H9 (cell line): ENCODE measurements at regions not wholly inside any gene's neighbourhood (a gene's known extent, or its start where the extent isn't known, plus 50 kb on each side); places are given as distances from the start of the nearest gene placed in this dataset.

Experiments
- DNase-seq: peaks from one replicate; pipeline ENCODE4 v3.0.0-alpha.2; 2017
- H2AFZ ChIP-seq: one replicate; pipeline ENCODE4 v1.6.1; 2013; ENCODE audit warnings: mild to moderate bottlenecking, low read length, control low read depth, moderate library complexity
- H2AK5ac ChIP-seq: 2 replicates; pipeline ENCODE4 v1.6.1; 2013; ENCODE audit warnings: low read length, control low read depth, mixed read lengths; ENCODE audit not compliant: insufficient read length
- H2BK120ac ChIP-seq: one replicate; pipeline ENCODE4 v1.6.1; 2013; ENCODE audit warnings: low read depth, mild to moderate bottlenecking, low read length, control low read depth, inconsistent platforms; ENCODE audit not compliant: poor library complexity, severe bottlenecking
- H2BK12ac ChIP-seq: 2 replicates; pipeline ENCODE4 v1.6.1; 2013; ENCODE audit warnings: low read length, control low read depth, mixed read lengths, low read depth; ENCODE audit not compliant: insufficient read length
- H2BK15ac ChIP-seq: 2 replicates; pipeline ENCODE4 v1.6.1; 2013; ENCODE audit warnings: low read depth, low read length, control low read depth
- H2BK20ac ChIP-seq: one replicate; pipeline ENCODE4 v1.6.1; 2013; ENCODE audit warnings: low read depth, mild to moderate bottlenecking, low read length, control low read depth, inconsistent platforms; ENCODE audit not compliant: poor library complexity, severe bottlenecking
- H2BK5ac ChIP-seq: 2 replicates; pipeline ENCODE4 v1.6.1; 2013; ENCODE audit warnings: low read length, control low read depth, mixed read lengths; ENCODE audit not compliant: insufficient read length
- H3K14ac ChIP-seq: 2 replicates; pipeline ENCODE4 v1.6.1; 2013; ENCODE audit warnings: low read length, control low read depth; ENCODE audit not compliant: insufficient read depth
- H3K18ac ChIP-seq: 2 replicates; pipeline ENCODE4 v1.6.1; 2013; ENCODE audit warnings: low read depth, mild to moderate bottlenecking, mixed read lengths, low read length, control low read depth; ENCODE audit not compliant: insufficient read length
- H3K23ac ChIP-seq: 2 replicates; pipeline ENCODE4 v1.6.1; 2013; ENCODE audit warnings: low read length, control low read depth, mixed read lengths, low read depth; ENCODE audit not compliant: insufficient read length
- H3K23me2 ChIP-seq: 2 replicates; pipeline ENCODE4 v1.6.1; 2013; ENCODE audit warnings: low read depth, mild to moderate bottlenecking, mixed read lengths, low read length, control low read depth; ENCODE audit not compliant: insufficient read length, poor library complexity, severe bottlenecking
- H3K27ac ChIP-seq: 2 replicates; pipeline ENCODE4 v1.5.1; 2013; ENCODE audit warnings: low read length, control low read depth, mixed read lengths, low read depth; ENCODE audit not compliant: insufficient read length
- H3K27me3 ChIP-seq: 2 replicates; pipeline ENCODE4 v1.6.1; 2013; ENCODE audit warnings: low read length, control low read depth, inconsistent platforms; ENCODE audit not compliant: insufficient read depth
- H3K4ac ChIP-seq: 2 replicates; pipeline ENCODE4 v1.6.1; 2013; ENCODE audit warnings: low read depth, mild to moderate bottlenecking, control low read depth, inconsistent platforms, low read length, moderate library complexity
- H3K4me1 ChIP-seq: 2 replicates; pipeline ENCODE4 v1.6.1; 2013; ENCODE audit warnings: low read length, control low read depth, inconsistent platforms; ENCODE audit not compliant: insufficient read depth
- H3K4me2 ChIP-seq: 2 replicates; pipeline ENCODE4 v1.6.1; 2013; ENCODE audit warnings: low read length, control low read depth, mixed read lengths; ENCODE audit not compliant: insufficient read length, insufficient read depth
- H3K56ac ChIP-seq: 2 replicates; pipeline ENCODE4 v1.6.1; 2013; ENCODE audit warnings: low read depth, mild to moderate bottlenecking, mixed read lengths, low read length, control low read depth; ENCODE audit not compliant: insufficient read length
- H3K79me1 ChIP-seq: 2 replicates; pipeline ENCODE4 v1.6.1; 2013; ENCODE audit warnings: low read depth, mild to moderate bottlenecking, moderate library complexity, low read length, control low read depth, inconsistent platforms; ENCODE audit not compliant: insufficient read depth, poor library complexity, severe bottlenecking
- H3K79me2 ChIP-seq: 2 replicates; pipeline ENCODE4 v1.6.1; 2013; ENCODE audit warnings: low read length, control low read depth, inconsistent platforms; ENCODE audit not compliant: insufficient read depth
- H3K9ac ChIP-seq: 2 replicates; pipeline ENCODE4 v1.6.1; 2013; ENCODE audit warnings: low read length, control low read depth, mixed read lengths; ENCODE audit not compliant: insufficient read length; ENCODE audit errors: extremely low read depth
- H3K9me3 ChIP-seq: one replicate; pipeline ENCODE4 v1.6.1; 2013; ENCODE audit warnings: low read depth, low read length, inconsistent platforms; ENCODE audit not compliant: control insufficient read depth
- H3T11ph ChIP-seq: one replicate; pipeline ENCODE4 v1.6.1; 2013; ENCODE audit warnings: mild to moderate bottlenecking, low read length, control low read depth, inconsistent platforms
- H4K20me1 ChIP-seq: one replicate; pipeline ENCODE4 v1.6.1; 2013; ENCODE audit not compliant: control insufficient read depth, insufficient read length, insufficient read depth
- H4K5ac ChIP-seq: 2 replicates; pipeline ENCODE4 v1.6.1; 2013; ENCODE audit warnings: low read depth, mild to moderate bottlenecking, mixed read lengths, low read length, control low read depth; ENCODE audit not compliant: insufficient read length
- H4K8ac ChIP-seq: replicated peaks from 2 replicates; pipeline ENCODE4 v1.6.1; 2013; ENCODE audit warnings: low read length, control low read depth, mixed read lengths, low read depth; ENCODE audit not compliant: insufficient read length
- H4K91ac ChIP-seq: 2 replicates; pipeline ENCODE4 v1.6.1; 2013; ENCODE audit warnings: low read depth, mild to moderate bottlenecking, moderate library complexity, mixed read lengths, low read length, control low read depth; ENCODE audit not compliant: insufficient read length
- H3K27ac Mint-ChIP-seq, 3 experiments: 2 replicates in 2 of 3; 3 replicates in 1 of 3; pipeline ENCODE4 v1.8.0; 2020 to 2021; ENCODE audit warnings: mixed read lengths in 3 of 3, mild to moderate bottlenecking in 1 of 3, moderate library complexity in 1 of 3
- H3K27me3 Mint-ChIP-seq: 2 replicates; pipeline ENCODE4 v1.8.0; 2021; ENCODE audit warnings: low read depth, mild to moderate bottlenecking, moderate library complexity, mixed read lengths
- H3K36me3 Mint-ChIP-seq, 3 experiments: 2 replicates in 2 of 3; 3 replicates in 1 of 3; pipeline ENCODE4 v1.8.0; 2020 to 2021; ENCODE audit warnings: low read depth in 3 of 3, mixed read lengths in 3 of 3; ENCODE audit not compliant: insufficient read depth in 1 of 3
- H3K4me1 Mint-ChIP-seq, 2 experiments: 2 replicates each; pipeline ENCODE4 v1.8.0; 2020; ENCODE audit warnings: mixed read lengths in 2 of 2
- H3K4me3 Mint-ChIP-seq, 2 experiments: 2 replicates in 1 of 2; 3 replicates in 1 of 2; pipeline ENCODE4 v1.8.0; 2020 to 2021; ENCODE audit warnings: mild to moderate bottlenecking in 2 of 2, mixed read lengths in 2 of 2, moderate library complexity in 1 of 2
- H3K9me3 Mint-ChIP-seq, 2 experiments: 2 replicates in 1 of 2; 3 replicates in 1 of 2; pipeline ENCODE4 v1.8.0; 2020; ENCODE audit warnings: mild to moderate bottlenecking in 2 of 2, mixed read lengths in 2 of 2, moderate library complexity in 1 of 2
- whole genome bisulfite sequencing: extraction: QIAGEN DNeasy Blood & Tissue Kit; methylation state at CpG from one replicate; pipeline ENCODE4 v1.1.7; 2013; ENCODE audit warnings: missing lambda C conversion rate, low lambda C conversion rate, mixed read lengths; ENCODE audit not compliant: insufficient read length; ENCODE audit errors: extremely low coverage; 5-methylcytosine and 5-hydroxymethylcytosine counted together
- TF ChIP-seq, protein P1 (sequence below): fragments of 200-600 bp; sonication (generic); conservative IDR thresholded peaks from 3 replicates; pipeline ENCODE4 v1.8.0; 2021; ENCODE audit warnings: antibody characterized with exemption, mild to moderate bottlenecking

DNA sequence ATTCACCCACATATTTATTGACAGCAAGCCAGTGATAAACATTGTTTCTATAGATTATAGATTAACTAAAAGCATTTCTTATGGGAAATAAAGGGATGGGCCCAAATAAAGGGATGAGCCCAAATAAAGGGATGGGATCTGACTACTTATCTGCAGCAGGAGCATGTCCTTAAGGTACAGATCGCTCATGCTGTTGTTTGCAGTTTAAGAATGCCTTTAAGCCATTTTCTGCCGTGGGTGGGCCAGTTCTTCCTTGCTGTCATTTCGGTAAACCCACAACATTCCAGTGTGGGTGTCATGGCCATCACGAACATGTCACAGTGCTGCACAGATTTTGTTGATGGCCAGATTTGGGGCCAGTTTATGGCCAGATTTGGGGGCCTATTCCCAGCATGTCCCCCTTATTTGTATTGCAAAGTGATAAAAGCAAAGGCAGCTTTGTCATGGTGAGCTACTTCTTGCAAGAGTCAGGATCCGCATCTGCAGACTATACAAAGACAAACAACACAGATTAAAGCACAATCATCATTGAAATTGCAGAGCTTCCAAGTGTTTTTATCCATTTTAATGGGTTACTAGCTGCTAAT lies 700.7 kb downstream of the LRFN5 start:
- Histone ChIP-seq H3K27ac (no peak overlapping the region), H3T11ph (no peak overlapping the region), H2BK15ac (no peak overlapping the region), H3K9me3 (peaks cover 26% of the 10 kb centered on the region), H3K79me1 (no peaks in the 10 kb centered on the region), H3K56ac (no peak overlapping the region), H2AK5ac (no peak overlapping the region), H4K8ac (no peak overlapping the region), H2AFZ (no peak overlapping the region), H4K5ac (no peak overlapping the region), H4K91ac (no peak overlapping the region), H2BK20ac (no peak overlapping the region), H3K9ac (no peak overlapping the region), H3K18ac (no peak overlapping the region), H4K20me1 (no peaks in the 10 kb centered on the region), H2BK5ac (no peak overlapping the region), H3K79me2 (no peaks in the 10 kb centered on the region), H2BK12ac (no peak overlapping the region), H2BK120ac (no peak overlapping the region), H3K4me2 (no peak overlapping the region), H3K27me3 (no peaks in the 10 kb centered on the region), H3K4me1 (no peaks in the 10 kb centered on the region), H3K14ac (no peak overlapping the region), H3K23ac (no peak overlapping the region), H3K4ac (no peak overlapping the region), H3K23me2 (no peaks in the 10 kb centered on the region)
- H3K27me3 Mint-ChIP-seq = no peaks in the 10 kb centered on the region
- WGBS = no CpG with 5 or more reads among the region's 5 CpGs
- peaks cover 11 to 37% (median 26%) of the 10 kb centered on the region in 3 experiments for H3K36me3 Mint-ChIP-seq
- no peak for DNase-seq
- H3K9me3 Mint-ChIP-seq = peaks cover 49 to 57% of the 10 kb centered on the region in 2 experiments
- no peak overlapping the region for H3K4me3 Mint-ChIP-seq
- H3K4me1 Mint-ChIP-seq = no peaks in the 10 kb centered on the region
- H3K27ac Mint-ChIP-seq = no peak overlapping the region
- TF ChIP-seq, protein P1, sequence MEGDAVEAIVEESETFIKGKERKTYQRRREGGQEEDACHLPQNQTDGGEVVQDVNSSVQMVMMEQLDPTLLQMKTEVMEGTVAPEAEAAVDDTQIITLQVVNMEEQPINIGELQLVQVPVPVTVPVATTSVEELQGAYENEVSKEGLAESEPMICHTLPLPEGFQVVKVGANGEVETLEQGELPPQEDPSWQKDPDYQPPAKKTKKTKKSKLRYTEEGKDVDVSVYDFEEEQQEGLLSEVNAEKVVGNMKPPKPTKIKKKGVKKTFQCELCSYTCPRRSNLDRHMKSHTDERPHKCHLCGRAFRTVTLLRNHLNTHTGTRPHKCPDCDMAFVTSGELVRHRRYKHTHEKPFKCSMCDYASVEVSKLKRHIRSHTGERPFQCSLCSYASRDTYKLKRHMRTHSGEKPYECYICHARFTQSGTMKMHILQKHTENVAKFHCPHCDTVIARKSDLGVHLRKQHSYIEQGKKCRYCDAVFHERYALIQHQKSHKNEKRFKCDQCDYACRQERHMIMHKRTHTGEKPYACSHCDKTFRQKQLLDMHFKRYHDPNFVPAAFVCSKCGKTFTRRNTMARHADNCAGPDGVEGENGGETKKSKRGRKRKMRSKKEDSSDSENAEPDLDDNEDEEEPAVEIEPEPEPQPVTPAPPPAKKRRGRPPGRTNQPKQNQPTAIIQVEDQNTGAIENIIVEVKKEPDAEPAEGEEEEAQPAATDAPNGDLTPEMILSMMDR = no peak
